ENCODE measurements at regions not wholly inside any gene's neighbourhood (a gene's known extent, or its start where the extent isn't known, plus 50 kb on each side); places are given as distances from the start of the nearest gene placed in this dataset.
"Not testable (repeated sequence)": the region's sequence is repeated elsewhere in the genome, so short reads cannot be mapped to it uniquely, and the experiment has no call there.

- no peak for DNase-seq (ENCODE audit: low read depth, low spot score)
These were observed 66.4 kb upstream of the SESTD1 start for GRCh38 chr2:179331061-179331460.

- no peak for DNase-seq (ENCODE audit: low read depth, low spot score)
These were observed 57.7 kb upstream of the SESTD1 start for GRCh38 chr2:179322289-179322688.

GRCh38 chr2:179321034-179321433, 56.4 kb upstream of the SESTD1 start:
- DNase-seq (ENCODE audit: low read depth, low spot score), result not testable (repeated sequence)

GRCh38 chr2:179314729-179315128, 50.1 kb upstream of the SESTD1 start:
- DNase-seq (ENCODE audit: low read depth, low spot score), result not testable (repeated sequence)
